GM23338 (cell line): ENCODE measurements at regions not wholly inside any gene's neighbourhood (a gene's known extent, or its start where the extent isn't known, plus 50 kb on each side); places are given as distances from the start of the nearest gene placed in this dataset.

ENCODE experiments used
- ATAC-seq: fragments of 200-7000 bp; cut with Tn5 transposase; 3 replicates; pipeline ENCODE4 v1.9.1; 2020
- DNase-seq: peaks from one replicate; pipeline ENCODE4 v3.0.0-alpha.2; 2015; ENCODE audit warnings: low spot score
- H2AFZ ChIP-seq: fragments of 200-600 bp; sonication (generic); 2 replicates; pipeline ENCODE4 v1.8.0; 2016; ENCODE audit warnings: antibody characterized with exemption, mild to moderate bottlenecking, moderate library complexity
- H3F3A ChIP-seq: fragments of 200-600 bp; sonication (generic); replicated peaks from 2 replicates; pipeline ENCODE4 v1.8.0; 2017; ENCODE audit warnings: antibody characterized with exemption, mixed run types, low read depth
- H3K27ac ChIP-seq: fragments of 200-600 bp; sonication (generic); 2 replicates; pipeline ENCODE4 v1.6.1; 2016; ENCODE audit warnings: low read depth
- H3K27me3 ChIP-seq: fragments of 200-600 bp; sonication (generic); 2 replicates; pipeline ENCODE4 v1.8.0; 2016; ENCODE audit warnings: mild to moderate bottlenecking, mixed run types, moderate library complexity; ENCODE audit not compliant: insufficient read depth
- H3K36me3 ChIP-seq: fragments of 200-600 bp; sonication (generic); 2 replicates; pipeline ENCODE4 v1.8.0; 2016; ENCODE audit warnings: mild to moderate bottlenecking; ENCODE audit not compliant: insufficient read depth
- H3K4me1 ChIP-seq: fragments of 200-600 bp; sonication (generic); 2 replicates; pipeline ENCODE4 v1.8.0; 2016; ENCODE audit warnings: mild to moderate bottlenecking, moderate library complexity; ENCODE audit not compliant: insufficient read depth
- H3K4me2 ChIP-seq: fragments of 200-600 bp; sonication (generic); 2 replicates; pipeline ENCODE4 v1.7.1; 2017; ENCODE audit warnings: mixed run types
- H3K4me3 ChIP-seq: fragments of 200-600 bp; sonication (generic); 2 replicates; pipeline ENCODE4 v1.6.1; 2016; ENCODE audit warnings: mixed run types
- H3K79me2 ChIP-seq: fragments of 200-600 bp; sonication (generic); replicated peaks from 2 replicates; pipeline ENCODE4 v1.8.0; 2017; ENCODE audit warnings: mild to moderate bottlenecking; ENCODE audit not compliant: insufficient read depth
- H3K9me2 ChIP-seq: fragments of 200-600 bp; sonication (generic); 2 replicates; pipeline ENCODE4 v1.8.0; 2017; ENCODE audit not compliant: insufficient read depth
- H4K20me1 ChIP-seq: fragments of 200-600 bp; sonication (generic); replicated peaks from 2 replicates; pipeline ENCODE4 v1.8.0; 2017; ENCODE audit warnings: mild to moderate bottlenecking; ENCODE audit not compliant: insufficient read depth
- H3K27ac Mint-ChIP-seq: 2 replicates; pipeline ENCODE4 v1.8.0; 2020; ENCODE audit warnings: inconsistent platforms, mild to moderate bottlenecking, moderate library complexity, mixed read lengths
- H3K27me3 Mint-ChIP-seq: 3 replicates; pipeline ENCODE4 v1.8.0; 2022; ENCODE audit warnings: low read depth, mild to moderate bottlenecking, moderate library complexity, mixed read lengths, inconsistent platforms; ENCODE audit not compliant: insufficient read depth, poor library complexity
- H3K36me3 Mint-ChIP-seq: 3 replicates; pipeline ENCODE4 v1.8.0; 2021; ENCODE audit warnings: low read depth, mild to moderate bottlenecking, inconsistent platforms, moderate library complexity, mixed read lengths
- H3K4me1 Mint-ChIP-seq: 3 replicates; pipeline ENCODE4 v1.8.0; 2020; ENCODE audit warnings: mild to moderate bottlenecking, inconsistent platforms, mixed read lengths
- H3K4me3 Mint-ChIP-seq: 3 replicates; pipeline ENCODE4 v1.8.0; 2021; ENCODE audit warnings: moderate library complexity, mild to moderate bottlenecking, inconsistent platforms, mixed read lengths
- H3K9me3 Mint-ChIP-seq: 3 replicates; pipeline ENCODE4 v1.8.0; 2020; ENCODE audit warnings: moderate library complexity, mild to moderate bottlenecking, inconsistent platforms, mixed read lengths
- CREB1 ChIP-seq: fragments of 250-450 bp; sonication (Bioruptor Pico); IDR thresholded peaks from 2 replicates; pipeline ENCODE4 v1.5.0; 2020; ENCODE audit warnings: low read depth, mild to moderate bottlenecking, moderate library complexity
- CTCF ChIP-seq, 2 experiments: fragments of 200-600 bp in 1 of 2; sonication (generic) in 1 of 2; conservative IDR thresholded peaks; 2 replicates each; pipeline versions ENCODE4 v1.5.1 to v1.6.1; 2016 to 2017; ENCODE audit warnings: antibody characterized with exemption in 2 of 2, low read depth in 2 of 2, mild to moderate bottlenecking in 2 of 2, moderate library complexity in 1 of 2
- ETS1 ChIP-seq: IDR thresholded peaks from 2 replicates; pipeline ENCODE4 v1.6.1; 2016; ENCODE audit warnings: antibody characterized with exemption
- EZH2 ChIP-seq: fragments of 200-600 bp; sonication (generic); IDR thresholded peaks from one replicate; pipeline ENCODE4 v1.8.0; 2017; ENCODE audit warnings: antibody characterized with exemption, mild to moderate bottlenecking, low read depth; ENCODE audit not compliant: unreplicated experiment
- EZH2phosphoT487 ChIP-seq: fragments of 200-600 bp; sonication (generic); IDR thresholded peaks from one replicate; pipeline ENCODE4 v1.8.1; 2018; ENCODE audit warnings: antibody characterized with exemption; ENCODE audit not compliant: unreplicated experiment
- JUNB ChIP-seq: IDR thresholded peaks from one replicate; pipeline ENCODE4 v1.6.1; 2016; ENCODE audit warnings: antibody characterized with exemption; ENCODE audit not compliant: unreplicated experiment
- NANOG ChIP-seq: IDR thresholded peaks from 2 replicates; pipeline ENCODE4 v1.6.1; 2016; ENCODE audit warnings: antibody characterized with exemption, borderline replicate concordance
- POLR2AphosphoS5 ChIP-seq: IDR thresholded peaks from 2 replicates; pipeline ENCODE4 v1.6.1; 2016; ENCODE audit warnings: antibody characterized with exemption, low read depth
- REST ChIP-seq: IDR thresholded peaks from one replicate; pipeline ENCODE4 v1.6.1; 2018; ENCODE audit warnings: antibody characterized with exemption; ENCODE audit not compliant: unreplicated experiment
- STAT1 ChIP-seq: IDR thresholded peaks from one replicate; pipeline ENCODE4 v1.6.1; 2016; ENCODE audit warnings: antibody characterized with exemption; ENCODE audit not compliant: unreplicated experiment
- ZNF114 ChIP-seq: fragments of 250-450 bp; sonication (Bioruptor Pico); IDR thresholded peaks from 2 replicates; pipeline ENCODE4 v1.5.0; 2020; ENCODE audit warnings: mild to moderate bottlenecking, moderate library complexity
- ZNF331 ChIP-seq: fragments of 250-450 bp; sonication (Bioruptor Pico); IDR thresholded peaks from 2 replicates; pipeline ENCODE4 v1.5.0; 2020; ENCODE audit warnings: low read depth, mild to moderate bottlenecking, moderate library complexity
- ZNF462 ChIP-seq: fragments of 250-450 bp; sonication (Bioruptor Pico); IDR thresholded peaks from 2 replicates; pipeline ENCODE4 v1.5.0; 2020; ENCODE audit warnings: mild to moderate bottlenecking, moderate library complexity

GRCh38 chr5:122523776-122524175, 211.7 kb downstream of the SNCAIP start:
- Mint-ChIP-seq H3K36me3 (no peaks in the 10 kb centered on the region), H3K27ac (no peak overlapping the region)
- ATAC-seq = no peak

More at GRCh38 chr5:122523776-122524175, 211.7 kb downstream of the SNCAIP start:
- Histone ChIP-seq H2AFZ (peak overlapping the region; percentile 60; the same call in 1 of the 2 replicates), H3K36me3 (no peaks in the 10 kb centered on the region), H3K4me3 (no peak overlapping the region), H4K20me1 (no peaks in the 10 kb centered on the region), H3F3A (no peaks in the 10 kb centered on the region), H3K79me2 (no peaks in the 10 kb centered on the region), H3K4me2 (no peak overlapping the region), H3K27me3 (no peaks in the 10 kb centered on the region), H3K9me2 (0 out of 2 replicates have a peak, but pooled peaks cover 5% of the 10 kb centered on the region), H3K4me1 (no peaks in the 10 kb centered on the region), H3K27ac (no peak overlapping the region)
- Mint-ChIP-seq H3K4me1 (no peaks in the 10 kb centered on the region; the same call in 2 of the 3 replicates), H3K27me3 (peaks cover 5% of the 10 kb centered on the region), H3K4me3 (no peak overlapping the region), H3K9me3 (no peaks in the 10 kb centered on the region; the same call in 2 of the 3 replicates)
- no peak for TF ChIP-seq POLR2AphosphoS5
- TF ChIP-seq REST = no peak
- TF ChIP-seq ZNF331 (CRISPR knock-in tag) = no peak
- TF ChIP-seq CTCF (conservative IDR thresholded peaks at IDR 0.05; ENCODE audit: low read depth in 2 of 2) = no peak
- no peak for TF ChIP-seq EZH2
- no peak for TF ChIP-seq NANOG
- no peak for TF ChIP-seq EZH2phosphoT487
- no peak for TF ChIP-seq ZNF114 (CRISPR knock-in tag)
- TF ChIP-seq ZNF462 = no peak
- TF ChIP-seq JUNB = no peak
- no peak for TF ChIP-seq CREB1 (CRISPR knock-in tag)
- no peak for TF ChIP-seq STAT1
- TF ChIP-seq ETS1 = no peak
- DNase-seq = no peak
